HG02885 (cell line): ENCODE measurements at regions not wholly inside any gene's neighbourhood (a gene's known extent, or its start where the extent isn't known, plus 50 kb on each side); places are given as distances from the start of the nearest gene placed in this dataset.

Experiments used
- ATAC-seq: cut with Tn5 transposase; IDR thresholded peaks from one replicate; pipeline ENCODE4 v1.9.1; 2021; ENCODE audit warnings: mild to moderate bottlenecking; ENCODE audit not compliant: unreplicated experiment, poor library complexity

DNA sequence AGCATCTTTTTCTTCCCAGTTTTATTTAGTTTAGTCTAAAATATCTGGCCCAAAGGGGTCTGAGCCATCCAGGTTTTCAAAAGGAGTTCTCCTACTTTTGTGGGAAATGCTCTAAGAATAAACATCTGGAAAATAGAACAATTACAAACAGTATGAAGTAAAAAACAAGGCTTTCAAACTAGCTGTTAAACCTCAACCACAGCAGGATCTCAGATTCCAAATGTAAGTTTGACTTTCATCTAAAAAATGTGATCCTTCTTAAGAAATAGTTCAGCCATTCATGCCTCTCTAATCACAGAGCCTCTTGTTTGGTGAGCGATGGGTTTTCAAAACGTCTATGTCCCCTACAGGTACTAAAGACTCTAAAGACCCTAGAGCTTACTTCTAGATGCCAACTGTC lies 413.5 kb downstream of the DUSP10 start:
- no peak for ATAC-seq

DNA sequence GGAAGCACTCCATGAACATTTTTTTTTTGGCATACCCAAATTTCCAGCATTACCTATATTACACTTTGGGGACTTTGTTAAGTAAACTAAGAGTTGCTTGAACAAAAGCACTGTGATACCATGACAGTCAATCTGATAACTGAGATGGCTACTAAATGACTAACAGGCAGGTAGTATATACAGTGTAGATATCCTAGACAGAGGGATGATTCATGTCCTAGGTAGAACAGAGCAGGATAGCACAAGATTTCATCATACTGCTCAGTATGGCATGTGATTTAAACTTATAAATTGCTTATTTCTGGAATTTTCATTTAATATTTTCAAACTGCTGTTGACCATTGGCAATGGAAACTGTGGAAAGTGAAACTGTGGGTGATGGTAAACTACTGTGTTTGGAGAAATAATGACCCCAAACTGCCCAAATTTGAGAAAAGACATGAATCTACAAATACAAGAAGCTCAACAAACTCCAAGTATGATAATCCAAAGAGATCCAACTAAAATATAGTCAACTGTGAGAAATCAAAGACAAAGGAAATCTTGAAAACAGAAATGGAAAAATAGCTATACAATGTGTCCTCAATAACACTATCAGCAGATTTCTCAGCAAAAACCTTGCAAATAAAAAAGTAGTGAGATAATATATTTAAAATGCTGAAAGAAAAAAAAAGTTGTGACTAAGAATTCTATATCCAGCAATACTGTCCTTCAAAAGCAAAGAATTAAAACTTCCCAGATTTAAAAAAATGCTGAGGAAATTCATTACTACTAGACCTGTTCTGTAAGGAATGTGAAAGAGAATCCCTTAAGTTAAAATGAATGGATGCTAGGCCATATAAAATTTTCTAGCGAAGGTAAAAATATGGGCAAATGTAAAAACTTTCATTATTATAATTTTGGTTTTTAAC lies 410.4 kb downstream of the DUSP10 start:
- no peak for ATAC-seq

GRCh38 chr1:221334062-221334461 lies 407.8 kb downstream of the DUSP10 start:
- ATAC-seq, result no peak

- ATAC-seq, result no peak
Observed at GRCh38 chr1:221335161-221336101, 406.5 kb downstream of the DUSP10 start.

GRCh38 chr1:221336126-221336525 lies 405.8 kb downstream of the DUSP10 start:
- ATAC-seq, result no peak

DNA sequence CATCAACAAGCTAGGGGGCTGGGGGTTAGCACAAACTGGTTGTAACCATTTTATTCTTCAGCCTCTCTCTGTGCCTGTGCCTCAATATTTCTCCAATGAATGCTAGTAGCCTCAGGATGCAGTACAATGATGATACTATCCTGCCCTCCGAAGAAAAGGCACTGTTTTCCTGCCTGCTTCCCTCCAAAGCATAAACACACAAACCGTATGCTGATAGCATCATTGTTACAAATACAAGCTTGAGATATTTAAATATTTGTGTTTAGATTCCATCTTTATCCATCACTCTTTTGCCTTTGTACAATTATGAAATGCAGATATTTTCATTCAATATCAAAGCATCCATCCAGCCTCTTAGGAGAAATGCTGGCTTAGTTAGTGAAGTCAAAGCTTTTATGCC lies 404.8 kb downstream of the DUSP10 start:
- ATAC-seq, result no peak

GRCh38 chr1:221343136-221343535 lies 398.8 kb downstream of the DUSP10 start:
- no peak for ATAC-seq

DNA sequence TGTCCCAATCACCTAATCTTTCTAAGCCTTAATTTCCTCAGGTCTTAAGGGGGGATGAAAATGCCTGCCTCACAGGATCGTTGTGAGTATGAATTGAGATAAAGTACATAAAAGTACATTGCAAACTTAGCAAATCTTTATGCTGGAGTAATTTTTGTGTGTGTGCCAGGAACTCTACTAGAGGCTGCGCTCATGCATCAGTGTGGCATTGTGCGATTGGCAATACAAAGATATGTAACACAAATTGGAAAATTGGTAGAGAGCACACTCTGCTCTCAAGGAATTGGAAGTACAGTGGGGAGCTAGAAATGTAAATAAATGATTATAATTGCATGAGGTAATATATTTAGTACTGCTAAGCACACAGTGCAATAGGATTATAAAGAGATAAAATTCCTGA lies 398.3 kb downstream of the DUSP10 start:
- ATAC-seq, result no peak

- no peak for ATAC-seq
Observed at GRCh38 chr1:221344693-221345092, 397.2 kb downstream of the DUSP10 start.

- ATAC-seq, result no peak
Observed at GRCh38 chr1:221347706-221348105, 394.2 kb downstream of the DUSP10 start.

GRCh38 chr1:221350091-221350490 lies 391.8 kb downstream of the DUSP10 start:
- no peak for ATAC-seq

DNA sequence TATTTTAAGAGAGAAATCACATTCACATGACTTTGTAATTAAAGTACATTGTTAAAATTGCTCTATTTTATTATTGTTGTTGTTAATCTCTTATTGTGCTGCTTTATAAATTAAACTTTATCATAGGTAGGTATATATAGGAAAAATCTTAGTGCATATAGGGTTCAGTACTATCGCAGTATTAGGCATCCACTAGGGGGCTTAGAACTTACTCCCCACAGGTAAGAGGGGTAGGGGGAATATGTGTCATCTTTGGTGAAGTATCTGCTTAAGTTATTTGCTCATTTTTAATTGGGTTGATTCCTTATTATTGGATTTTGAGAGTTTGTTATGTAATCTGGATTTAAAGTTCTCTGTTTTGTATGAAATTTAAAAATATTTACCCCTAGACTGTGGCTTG lies 385.2 kb downstream of the DUSP10 start:
- no peak for ATAC-seq

DNA sequence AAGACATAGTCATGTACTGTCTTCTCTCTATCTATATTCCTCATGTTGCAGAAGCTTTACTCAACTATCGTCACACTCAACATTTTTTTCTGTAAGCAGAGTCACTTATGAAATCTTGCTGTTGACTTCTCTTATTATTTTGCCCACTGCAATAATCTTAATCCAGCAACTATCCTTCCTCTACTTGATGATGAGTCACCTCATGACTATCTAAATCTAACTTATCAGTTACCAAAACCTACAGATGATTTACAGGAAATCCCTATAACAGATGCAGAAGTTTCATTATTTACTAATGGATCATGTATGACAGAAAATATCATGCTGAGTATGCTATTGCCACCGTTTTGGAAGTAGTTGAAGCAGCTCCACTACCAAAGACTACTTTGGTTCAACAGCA lies 378.9 kb downstream of the DUSP10 start:
- ATAC-seq, result no peak

GRCh38 chr1:221366495-221367110 lies 375.3 kb downstream of the DUSP10 start:
- ATAC-seq, result no peak

DNA sequence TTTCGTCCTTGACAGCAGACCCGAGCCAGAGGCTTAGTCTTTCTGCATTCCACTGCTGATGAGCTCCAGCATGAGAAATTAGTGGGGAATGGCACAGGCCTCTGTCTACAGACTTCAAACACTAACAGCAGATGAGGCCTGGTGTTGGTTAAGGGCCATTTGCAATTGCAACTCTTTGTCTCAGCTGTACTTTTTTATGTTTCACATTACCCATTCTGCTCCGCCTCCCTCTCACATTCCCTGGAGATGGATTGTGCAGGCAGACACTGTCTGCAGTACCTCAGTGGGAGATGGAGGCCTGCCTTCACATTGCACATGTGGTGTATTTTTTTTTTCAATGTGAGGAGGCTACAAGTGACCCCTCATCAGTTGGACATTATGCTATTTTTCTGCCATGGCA lies 370.2 kb downstream of the DUSP10 start:
- ATAC-seq, result no peak

DNA sequence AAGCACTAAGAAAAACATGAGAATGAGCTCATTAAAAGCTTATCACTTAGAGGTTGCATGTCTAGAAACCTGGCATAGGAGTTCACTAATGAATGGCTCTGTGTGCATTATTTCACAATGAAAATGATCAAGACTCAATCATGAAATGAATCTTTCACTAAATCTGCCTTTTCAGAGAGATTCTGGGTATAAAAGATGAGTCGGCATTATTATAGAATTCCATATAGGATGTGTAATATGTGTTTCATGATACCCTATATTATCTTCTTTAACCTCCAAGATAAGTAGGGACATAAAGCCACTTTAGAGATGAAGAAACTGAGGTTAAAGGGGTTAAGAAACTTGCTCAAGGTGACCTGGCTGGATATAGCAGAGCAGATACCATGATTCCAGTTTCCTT lies 368.1 kb downstream of the DUSP10 start:
- ATAC-seq, result no peak

DNA sequence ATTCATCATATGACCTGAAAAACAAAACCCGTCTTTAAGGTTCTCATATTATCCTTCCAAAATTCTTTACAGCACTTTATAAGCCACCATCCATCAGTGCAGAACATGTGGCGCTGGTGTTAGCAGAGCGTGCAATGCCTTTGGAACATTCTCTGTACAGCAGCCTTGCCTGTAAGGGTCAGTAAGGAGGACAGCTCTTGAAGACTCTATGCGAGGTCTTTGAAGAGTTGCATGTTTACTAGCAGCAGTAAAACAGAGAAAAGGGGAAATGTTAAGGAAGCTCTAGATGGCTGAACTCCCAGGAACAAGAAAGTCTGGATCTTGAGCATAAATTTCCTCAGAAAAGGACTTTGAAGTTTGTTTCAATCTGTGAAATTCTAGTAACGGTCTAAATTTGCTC lies 365.6 kb downstream of the DUSP10 start:
- ATAC-seq, result no peak

DNA sequence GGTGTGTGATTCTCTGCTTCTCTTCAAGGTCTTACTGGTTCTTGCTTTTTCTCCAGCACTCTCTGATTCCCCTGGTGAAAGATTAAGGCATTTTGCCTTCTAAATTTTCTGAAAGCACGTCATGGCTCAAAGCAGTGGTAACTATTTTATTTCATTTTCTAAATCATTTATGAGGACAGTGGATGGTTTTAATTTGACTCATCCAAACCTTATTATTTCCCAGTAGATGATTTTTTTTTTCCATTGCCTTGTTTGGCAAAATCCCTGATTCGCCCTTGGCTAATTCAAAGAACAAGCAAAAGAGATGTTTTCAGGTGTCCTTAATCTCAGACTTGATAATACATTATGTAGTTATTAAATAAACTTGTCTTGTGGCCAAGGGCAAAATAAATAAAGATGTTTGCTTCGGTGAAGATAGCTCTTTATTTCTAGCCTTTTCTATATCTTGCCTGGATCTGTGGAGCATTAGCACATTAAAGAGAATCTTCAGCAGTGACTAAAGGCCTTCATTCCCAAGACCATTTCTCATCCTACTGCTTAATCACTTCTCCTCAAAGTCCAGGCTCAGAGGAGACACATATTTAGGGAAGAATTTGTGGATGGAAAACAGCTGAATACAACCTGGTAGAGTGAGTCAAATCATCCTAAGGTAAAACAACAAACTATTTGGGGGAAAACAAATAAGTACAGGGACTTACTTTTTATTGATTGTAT lies 359.8 kb downstream of the DUSP10 start:
- no peak for ATAC-seq

- no peak for ATAC-seq
Observed at GRCh38 chr1:221392453-221392852, 349.4 kb downstream of the DUSP10 start.

- no peak for ATAC-seq
Observed at GRCh38 chr1:221394011-221394544, 347.8 kb downstream of the DUSP10 start.
